OCI-LY3 (cell line): ENCODE measurements at regions not wholly inside any gene's neighbourhood (a gene's known extent, or its start where the extent isn't known, plus 50 kb on each side); places are given as distances from the start of the nearest gene placed in this dataset.

Experiments
- H2AFZ ChIP-seq: fragments of 200-600, 300-600 bp; shearing (Covaris generic); 2 replicates; pipeline ENCODE4 v1.6.0; 2014; ENCODE audit warnings: antibody characterized with exemption, low read depth, low read length
- H3K27ac ChIP-seq: fragments of 200-600, 300-600 bp; sonication (generic); 2 replicates; pipeline ENCODE4 v1.5.1; 2014; ENCODE audit warnings: mild to moderate bottlenecking, low read length, moderate library complexity, mixed read lengths
- H3K27me3 ChIP-seq: fragments of 200-600, 300-600 bp; sonication (generic); 2 replicates; pipeline ENCODE4 v1.6.1; 2014; ENCODE audit warnings: low read depth, low read length, mixed read lengths
- H3K36me3 ChIP-seq: fragments of 200-600, 300-600 bp; sonication (generic); replicated peaks from 2 replicates; pipeline ENCODE3; 2014; ENCODE audit warnings: low read depth, low read length, mixed read lengths
- H3K4me1 ChIP-seq: fragments of 300-600, 200-600 bp; sonication (generic); 2 replicates; pipeline ENCODE4 v1.6.1; 2014; ENCODE audit warnings: low read length, mixed read lengths
- H3K4me2 ChIP-seq: fragments of 200-600, 300-600 bp; sonication (generic); 2 replicates; pipeline ENCODE4 v1.6.1; 2014; ENCODE audit warnings: low read length, mixed read lengths
- H3K4me3 ChIP-seq: fragments of 300-600, 200-600 bp; sonication (generic); 2 replicates; pipeline ENCODE4 v1.5.1; 2014; ENCODE audit warnings: antibody characterized with exemption, mild to moderate bottlenecking, low read length, moderate library complexity
- H3K79me2 ChIP-seq: fragments of 300-600, 200-600 bp; shearing (Covaris generic); 2 replicates; pipeline ENCODE4 v1.6.1; 2014; ENCODE audit warnings: mild to moderate bottlenecking, low read length, mixed read lengths
- H3K9ac ChIP-seq: fragments of 300-600, 200-600 bp; shearing (Covaris generic); 2 replicates; pipeline ENCODE4 v1.6.0; 2014; ENCODE audit warnings: mild to moderate bottlenecking, low read length, moderate library complexity
- H3K9me3 ChIP-seq: fragments of 200-600, 300-600 bp; shearing (Covaris generic); 2 replicates; pipeline ENCODE4 v1.6.1; 2014; ENCODE audit warnings: low read length, mixed read lengths; ENCODE audit not compliant: insufficient read depth
- H4K20me1 ChIP-seq: fragments of 200-600, 300-600 bp; sonication (generic); 2 replicates; pipeline ENCODE4 v1.6.1; 2016; ENCODE audit warnings: low read length, mixed read lengths; ENCODE audit not compliant: insufficient read depth
- CTCF ChIP-seq: fragments of 200-600, 300-600 bp; sonication (generic); IDR thresholded peaks from 2 replicates; pipeline ENCODE4 v1.5.1; 2014; ENCODE audit warnings: antibody characterized with exemption, low read length, low read depth
- EZH2phosphoT487 ChIP-seq: fragments of 200-600 bp; shearing (Covaris generic); IDR thresholded peaks from 2 replicates; pipeline ENCODE4 v1.6.1; 2018; ENCODE audit warnings: antibody characterized with exemption, mixed run types, low read depth

DNA sequence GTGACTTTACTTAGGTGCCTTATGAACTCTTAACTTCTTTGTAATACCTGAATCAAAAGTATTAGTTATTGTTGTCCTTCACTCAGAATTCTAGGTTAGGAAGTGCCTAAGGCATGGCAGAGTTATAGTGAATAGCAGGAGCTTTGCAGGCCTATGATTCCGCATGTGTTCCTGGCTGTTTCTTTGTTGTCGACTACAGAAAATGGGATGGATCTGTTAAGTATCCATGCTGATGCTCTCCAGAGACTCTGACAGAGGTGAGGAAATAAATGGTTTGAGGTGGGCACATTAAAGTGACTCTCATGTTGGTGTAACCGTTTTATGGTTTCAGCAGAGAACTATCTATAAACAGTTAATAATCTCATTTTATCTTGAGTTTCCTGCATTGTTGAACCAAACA lies 1601.3 kb downstream of the PCDH7 start:
- no peak overlapping the region for H3K9ac ChIP-seq
- no peak overlapping the region for H2AFZ ChIP-seq

DNA sequence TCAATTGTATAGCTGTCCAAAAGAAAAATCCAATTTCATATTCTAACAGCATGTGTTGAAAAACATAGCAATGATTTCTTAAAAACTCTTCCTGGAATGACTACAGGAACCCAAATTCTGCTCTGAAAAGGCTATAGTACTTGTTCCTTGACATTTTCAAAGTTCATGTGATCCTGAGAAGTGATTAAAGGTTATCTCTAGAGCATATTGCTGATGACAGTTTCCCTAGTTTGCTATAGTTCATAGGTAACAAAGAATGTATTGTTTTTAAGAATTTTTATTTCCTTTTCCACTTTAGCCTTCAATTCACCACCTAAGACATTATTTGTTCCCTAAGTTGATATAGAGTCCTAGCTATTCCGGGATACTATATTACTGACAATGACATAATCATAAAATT lies 1614.6 kb downstream of the PCDH7 start:
- H3K4me2 ChIP-seq: no peak overlapping the region

More for the DNA sequence above, 1601.3 kb downstream of the PCDH7 start:
- Histone ChIP-seq H3K4me1 (no peaks in the 10 kb centered on the region), H4K20me1 (no peaks in the 10 kb centered on the region), H3K27me3 (no peaks in the 10 kb centered on the region), H3K4me2 (no peak overlapping the region), H3K79me2 (no peaks in the 10 kb centered on the region), H3K4me3 (no peak overlapping the region), H3K36me3 (no peaks in the 10 kb centered on the region), H3K9me3 (no peaks in the 10 kb centered on the region), H3K27ac (no peak overlapping the region)
- TF ChIP-seq CTCF (no peak), EZH2phosphoT487 (no peak)

DNA sequence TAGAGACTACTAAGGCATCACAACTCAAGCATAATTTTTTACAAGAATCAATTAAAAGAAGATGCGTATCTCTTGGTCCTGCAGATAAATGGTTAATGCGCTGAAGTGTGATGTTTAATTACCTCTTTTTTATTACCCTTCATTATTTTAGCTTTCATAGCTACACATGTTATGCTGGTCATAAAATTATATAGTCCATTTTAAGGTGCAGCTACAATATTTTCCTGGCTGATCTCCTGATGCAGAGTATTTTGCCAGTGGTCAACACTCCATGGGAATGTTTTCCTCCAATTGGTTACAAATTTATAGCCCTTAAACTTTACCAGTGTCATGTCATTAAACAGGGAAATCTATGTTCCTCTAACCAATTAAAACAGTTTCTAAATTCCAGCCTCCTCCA lies 1617.2 kb downstream of the PCDH7 start:
- no peak overlapping the region for H3K27ac ChIP-seq
- H4K20me1 ChIP-seq: no peaks in the 10 kb centered on the region
- H3K9me3 ChIP-seq: no peaks in the 10 kb centered on the region
- H3K4me1 ChIP-seq: no peaks in the 10 kb centered on the region
- no peaks in the 10 kb centered on the region for H3K27me3 ChIP-seq
- no peaks in the 10 kb centered on the region for H3K36me3 ChIP-seq
- no peaks in the 10 kb centered on the region for H3K79me2 ChIP-seq
- H3K9ac ChIP-seq: no peak overlapping the region
- TF ChIP-seq EZH2phosphoT487 (no peak), CTCF (no peak)
- no peak overlapping the region for H3K4me3 ChIP-seq
- no peak overlapping the region for H2AFZ ChIP-seq
- no peak overlapping the region for H3K4me2 ChIP-seq

More for the DNA sequence above, 1614.6 kb downstream of the PCDH7 start:
- Histone ChIP-seq H3K36me3 (no peaks in the 10 kb centered on the region), H4K20me1 (no peaks in the 10 kb centered on the region), H3K4me3 (no peak overlapping the region), H3K27me3 (no peaks in the 10 kb centered on the region), H3K4me1 (no peaks in the 10 kb centered on the region), H3K79me2 (no peaks in the 10 kb centered on the region), H3K9ac (no peak overlapping the region), H2AFZ (no peak overlapping the region), H3K27ac (no peak overlapping the region), H3K9me3 (no peaks in the 10 kb centered on the region)
- TF ChIP-seq CTCF (no peak), EZH2phosphoT487 (no peak)

DNA sequence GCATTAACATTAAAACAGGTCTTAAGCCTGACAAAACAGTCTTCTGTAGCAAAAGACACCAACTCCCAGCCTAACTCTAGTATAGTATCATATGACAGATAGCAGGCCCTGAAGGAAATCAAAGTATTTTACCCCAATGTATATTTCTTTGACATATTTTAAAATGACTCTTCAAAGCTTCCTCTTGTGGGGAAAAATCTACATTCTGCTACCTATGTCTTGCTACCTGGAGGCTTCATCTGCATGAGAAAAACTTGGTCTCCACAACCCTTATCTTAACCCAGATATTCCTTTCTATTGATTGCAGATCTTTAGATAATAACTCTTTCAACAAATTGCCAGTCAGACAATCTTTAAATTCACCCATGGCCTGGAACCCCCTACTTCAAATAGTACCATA lies 1620.4 kb downstream of the PCDH7 start:
- no peaks in the 10 kb centered on the region for H4K20me1 ChIP-seq
- H2AFZ ChIP-seq: no peak overlapping the region
- H3K27ac ChIP-seq: no peak overlapping the region
- TF ChIP-seq EZH2phosphoT487 (no peak), CTCF (no peak)
- H3K9ac ChIP-seq: no peak overlapping the region
- no peaks in the 10 kb centered on the region for H3K79me2 ChIP-seq
- H3K36me3 ChIP-seq: no peaks in the 10 kb centered on the region
- H3K4me1 ChIP-seq: no peaks in the 10 kb centered on the region
- H3K4me2 ChIP-seq: no peak overlapping the region
- no peak overlapping the region for H3K4me3 ChIP-seq
- H3K27me3 ChIP-seq: no peaks in the 10 kb centered on the region
- no peaks in the 10 kb centered on the region for H3K9me3 ChIP-seq
